ENCODE measurements at regions not wholly inside any gene's neighbourhood (a gene's known extent, or its start where the extent isn't known, plus 50 kb on each side); places are given as distances from the start of the nearest gene placed in this dataset.

- no peaks in the 10 kb centered on the region for H3K27me3 Mint-ChIP-seq (ENCODE audit: unreplicated experiment)
- H3K4me3 Mint-ChIP-seq (ENCODE audit: low read depth, unreplicated experiment), result no peak overlapping the region
- CTCF ChIA-PET, result no interaction called here
- peaks cover 54% of the 10 kb centered on the region for H3K4me1 Mint-ChIP-seq (ENCODE audit: low read depth, unreplicated experiment)
- intact Hi-C loops (cut with micrococcal nuclease; ENCODE audit: unreplicated experiment), result loop anchor here (5.0 to 10.0 kb wide), 2 partner anchors 92 to 349 kb away; partner anchors contain the start of gene ITM2B
- DNase-seq, result no peak
- BruUV-seq (replicated peaks), result no TSS peak
- peak overlapping the region; percentile 64 for H3K27ac Mint-ChIP-seq (ENCODE audit: unreplicated experiment)
- H3K9me3 Mint-ChIP-seq (ENCODE audit: low read depth, unreplicated experiment), result peaks cover 3% of the 10 kb centered on the region
- peaks cover 7% of the 10 kb centered on the region for H3K36me3 Mint-ChIP-seq (ENCODE audit: insufficient read depth, unreplicated experiment)
- no peak for TF ChIP-seq CTCF (IDR thresholded peaks at IDR 0.05; ENCODE audit: unreplicated experiment)
Observed at GRCh38 chr13:48583859-48584311, 51.0 kb upstream of the RCBTB2 start.

- TF ChIP-seq CTCF (IDR thresholded peaks at IDR 0.05; ENCODE audit: unreplicated experiment), result no peak
- Mint-ChIP-seq H3K4me3 (ENCODE audit: low read depth, unreplicated experiment) (no peak overlapping the region), H3K27me3 (ENCODE audit: unreplicated experiment) (no peaks in the 10 kb centered on the region), H3K27ac (ENCODE audit: unreplicated experiment) (peak overlapping the region; percentile 58), H3K36me3 (ENCODE audit: insufficient read depth, unreplicated experiment) (peaks cover 11% of the 10 kb centered on the region), H3K4me1 (ENCODE audit: low read depth, unreplicated experiment) (peaks cover 67% of the 10 kb centered on the region), H3K9me3 (ENCODE audit: low read depth, unreplicated experiment) (peaks cover 3% of the 10 kb centered on the region)
- peak; percentile 57 for DNase-seq
- BruUV-seq (replicated peaks), result no TSS peak
- CTCF ChIA-PET, result interaction anchor here (1.2 kb wide), 1 partner anchor 547 kb away, joined by 4 read pairs; no protein-coding TSS in a partner anchor
- intact Hi-C loops (cut with micrococcal nuclease; ENCODE audit: unreplicated experiment), result loop anchor here (5.0 to 10.0 kb wide), 2 partner anchors 351 to 548 kb away; partner anchors contain the start of genes ITM2B and NUDT15
Observed at GRCh38 chr13:48585456-48585840, 52.6 kb upstream of the RCBTB2 start.

- Mint-ChIP-seq H3K27me3 (ENCODE audit: unreplicated experiment) (no peaks in the 10 kb centered on the region), H3K4me1 (ENCODE audit: low read depth, unreplicated experiment) (peaks cover 73% of the 10 kb centered on the region), H3K4me3 (ENCODE audit: low read depth, unreplicated experiment) (no peak overlapping the region), H3K36me3 (ENCODE audit: insufficient read depth, unreplicated experiment) (peaks cover 20% of the 10 kb centered on the region), H3K27ac (ENCODE audit: unreplicated experiment) (peak overlapping the region; percentile 71), H3K9me3 (ENCODE audit: low read depth, unreplicated experiment) (peaks cover 3% of the 10 kb centered on the region)
- CTCF ChIA-PET, result no interaction called here
- no peak for TF ChIP-seq CTCF (IDR thresholded peaks at IDR 0.05; ENCODE audit: unreplicated experiment)
- peak; percentile 30 for DNase-seq
- intact Hi-C loops (cut with micrococcal nuclease; ENCODE audit: unreplicated experiment), result loop anchor here (5.0 to 10.0 kb wide), 2 partner anchors 352 to 549 kb away; partner anchors contain the start of genes ITM2B and NUDT15
- no TSS peak for BruUV-seq (replicated peaks)
Observed at GRCh38 chr13:48586591-48587103, 53.8 kb upstream of the RCBTB2 start.

- CTCF ChIA-PET, result no interaction called here
- Mint-ChIP-seq H3K27me3 (ENCODE audit: unreplicated experiment) (no peaks in the 10 kb centered on the region), H3K4me1 (ENCODE audit: low read depth, unreplicated experiment) (peaks cover 79% of the 10 kb centered on the region), H3K27ac (ENCODE audit: unreplicated experiment) (peak overlapping the region; percentile 58), H3K4me3 (ENCODE audit: low read depth, unreplicated experiment) (no peak overlapping the region), H3K9me3 (ENCODE audit: low read depth, unreplicated experiment) (peaks cover 3% of the 10 kb centered on the region), H3K36me3 (ENCODE audit: insufficient read depth, unreplicated experiment) (peaks cover 25% of the 10 kb centered on the region)
- no peak for TF ChIP-seq CTCF (IDR thresholded peaks at IDR 0.05; ENCODE audit: unreplicated experiment)
- no TSS peak for BruUV-seq (replicated peaks)
- DNase-seq, result no peak
- intact Hi-C loops (cut with micrococcal nuclease; ENCODE audit: unreplicated experiment), result loop anchor here (2.0 to 10.0 kb wide), 3 partner anchors 55 to 551 kb away; partner anchors contain the start of genes ITM2B, NUDT15 and RCBTB2
Observed at GRCh38 chr13:48588120-48588519, 55.2 kb upstream of the RCBTB2 start.

Measured in Calu3 (cell line).